CD4-positive, alpha-beta T cell (primary cell): ENCODE measurements at regions not wholly inside any gene's neighbourhood (a gene's known extent, or its start where the extent isn't known, plus 50 kb on each side); places are given as distances from the start of the nearest gene placed in this dataset.

Experiments
- ATAC-seq: fragments of 200-7000 bp; cut with Tn5 transposase; one replicate; pipeline ENCODE4 v1.10.0; 2022; ENCODE audit warnings: mild to moderate bottlenecking; ENCODE audit not compliant: poor library complexity
- CTCF ChIA-PET: fragments of 350-600 bp; sonication (Branson Sonifier 250); formaldehyde crosslinking; loops from one replicate; lab custom pipeline; 2021; ENCODE audit warnings: antibody characterized with exemption, inconsistent platforms; lab: Charles Lee
- POLR2A ChIA-PET: fragments of 350-600 bp; sonication (Branson Sonifier 250); formaldehyde crosslinking; loops from one replicate; lab custom pipeline; 2021; ENCODE audit warnings: antibody characterized with exemption, inconsistent platforms; lab: Charles Lee
- DNase-seq, 14 experiments: peaks; one replicate each; pipeline ENCODE4 v3.0.0-alpha.2; 2013 to 2020; ENCODE audit warnings: mixed read lengths in 2 of 14
- H3K27ac ChIP-seq, 2 donors: one replicate each; pipeline versions ENCODE4 v1.5.1 to v1.7.0; 2013; ENCODE audit warnings: low read length in 2 of 2, low read depth in 1 of 2, mild to moderate bottlenecking in 1 of 2
- H3K27me3 ChIP-seq, 2 experiments: 1 replicate in 1 of 2; 2 replicates in 1 of 2; pipeline versions ENCODE4 v1.6.1 to v1.7.0; 2013; ENCODE audit warnings: low read length in 2 of 2, control low read depth in 1 of 2, mild to moderate bottlenecking in 1 of 2, moderate library complexity in 1 of 2; ENCODE audit not compliant: insufficient read depth in 2 of 2, control insufficient read depth in 1 of 2
- H3K36me3 ChIP-seq: one replicate; pipeline ENCODE4 v1.6.1; 2013; ENCODE audit warnings: low read length, control low read depth; ENCODE audit not compliant: insufficient read depth
- H3K4me1 ChIP-seq: one replicate; pipeline ENCODE4 v1.6.1; 2013; ENCODE audit warnings: low read length, control low read depth; ENCODE audit not compliant: insufficient read depth
- H3K4me3 ChIP-seq: one replicate; pipeline ENCODE4 v1.5.1; 2013; ENCODE audit warnings: mild to moderate bottlenecking, low read length, moderate library complexity
- H3K9me3 ChIP-seq, 2 experiments: 1 replicate in 1 of 2; 2 replicates in 1 of 2; pipeline versions ENCODE4 v1.6.1 to v1.7.0; 2013; ENCODE audit warnings: low read length in 2 of 2, mild to moderate bottlenecking in 2 of 2, control low read depth in 1 of 2, moderate library complexity in 1 of 2; ENCODE audit not compliant: control insufficient read depth in 1 of 2, insufficient read depth in 1 of 2
- H3K27ac Mint-ChIP-seq: one replicate; pipeline ENCODE4 v1.8.0; 2020; ENCODE audit warnings: mixed read lengths
- H3K27me3 Mint-ChIP-seq: one replicate; pipeline ENCODE4 v1.8.0; 2021; ENCODE audit warnings: mixed read lengths
- H3K36me3 Mint-ChIP-seq: one replicate; pipeline ENCODE4 v1.8.0; 2021; ENCODE audit warnings: low read depth, mixed read lengths
- H3K4me1 Mint-ChIP-seq: one replicate; pipeline ENCODE4 v1.8.0; 2021; ENCODE audit warnings: low read depth, mixed read lengths
- H3K4me3 Mint-ChIP-seq: one replicate; pipeline ENCODE4 v1.8.0; 2020; ENCODE audit warnings: mild to moderate bottlenecking, mixed read lengths
- H3K9me3 Mint-ChIP-seq: one replicate; pipeline ENCODE4 v1.8.0; 2020; ENCODE audit warnings: mixed read lengths
- CTCF ChIP-seq: fragments of 200-600 bp; IDR thresholded peaks from one replicate; pipeline ENCODE4 v1.8.0; 2022; ENCODE audit warnings: antibody characterized with exemption, mild to moderate bottlenecking
- intact Hi-C, 2 experiments: fragments of 100-400 bp; cut with DNase I in 1 of 2; cut with micrococcal nuclease in 1 of 2; formaldehyde crosslinking; loops; one replicate each; pipeline versions ENCODE4 v1.15.1 to v1.9.0; 2023 to 2025; cut with DNase I, micrococcal nuclease

DNA sequence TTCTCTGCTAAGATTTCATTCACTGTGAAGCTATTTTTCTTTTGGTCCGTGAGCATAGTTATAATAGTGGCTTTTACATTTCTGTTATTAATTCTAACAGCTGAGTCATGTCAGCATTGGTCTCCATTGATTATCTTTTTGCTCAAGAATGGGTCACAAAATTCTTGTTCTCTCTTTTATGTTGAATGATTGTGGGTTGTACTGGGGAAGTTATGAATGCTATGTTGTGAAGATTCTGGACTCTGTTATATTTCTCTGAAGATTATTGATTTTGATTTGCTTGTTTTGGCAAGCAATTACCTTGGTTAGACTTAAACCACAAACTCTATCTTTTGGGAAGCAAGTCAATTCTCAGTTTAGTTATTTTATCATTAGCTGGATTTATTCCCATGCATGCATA is 98.8 kb downstream of the IRX5 start:
- no peak for ATAC-seq
- peaks cover 9% of the 10 kb centered on the region for H3K9me3 Mint-ChIP-seq
- H3K27ac ChIP-seq = no peak overlapping the region
- intact Hi-C loops = loop anchor here in 1 of 2 experiments (10.0 kb wide), 1 partner anchor 1475 kb away; no protein-coding TSS in a partner anchor
- H3K27me3 Mint-ChIP-seq = peaks cover 23% of the 10 kb centered on the region
- no peak for TF ChIP-seq CTCF
- H3K4me3 ChIP-seq = no peak overlapping the region
- no peak for DNase-seq
- no peaks in the 10 kb centered on the region for H3K4me1 ChIP-seq
- H3K27me3 ChIP-seq = peaks cover 0 to 5% of the 10 kb centered on the region in 2 experiments
- no peaks in the 10 kb centered on the region for H3K36me3 Mint-ChIP-seq
- ChIA-PET CTCF (no interaction called here), POLR2A (no interaction called here)
- peaks cover 7% of the 10 kb centered on the region in 2 experiments for H3K9me3 ChIP-seq
- H3K4me3 Mint-ChIP-seq = no peak overlapping the region
- no peak overlapping the region for H3K27ac Mint-ChIP-seq
- no peaks in the 10 kb centered on the region for H3K36me3 ChIP-seq
- no peaks in the 10 kb centered on the region for H3K4me1 Mint-ChIP-seq

DNA sequence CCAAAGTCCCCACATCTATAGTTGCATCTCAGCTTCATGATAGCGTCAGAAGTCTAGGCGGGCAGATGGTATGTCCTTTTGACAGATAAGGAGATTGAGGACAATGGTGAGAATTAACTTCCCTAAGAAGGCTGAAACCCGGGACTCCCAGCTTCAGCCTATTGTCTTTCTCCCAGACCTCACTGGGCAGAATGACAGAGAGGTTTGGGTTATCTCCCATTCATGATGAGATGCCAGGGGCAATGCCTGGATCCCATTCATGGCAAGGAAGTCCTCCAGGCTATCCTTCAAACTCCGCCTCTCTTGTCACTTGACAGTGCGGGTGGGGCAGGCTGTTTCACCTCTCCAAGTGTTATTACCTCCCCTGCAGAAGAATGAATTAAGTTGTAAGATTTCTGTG is 100.3 kb downstream of the IRX5 start:
- H3K4me3 Mint-ChIP-seq = no peak overlapping the region
- no peak overlapping the region for H3K27ac ChIP-seq
- intact Hi-C loops = no loop called here
- H3K36me3 Mint-ChIP-seq = no peaks in the 10 kb centered on the region
- H3K27me3 ChIP-seq = peaks cover 0 to 5% of the 10 kb centered on the region in 2 experiments
- no peaks in the 10 kb centered on the region for H3K4me1 Mint-ChIP-seq
- H3K36me3 ChIP-seq = no peaks in the 10 kb centered on the region
- CTCF ChIA-PET = no interaction called here
- DNase-seq (no peak), ATAC-seq (no peak)
- peaks cover 18% of the 10 kb centered on the region for H3K27me3 Mint-ChIP-seq
- no peak for TF ChIP-seq CTCF
- POLR2A ChIA-PET = no interaction called here
- H3K9me3 Mint-ChIP-seq = peaks cover 9% of the 10 kb centered on the region
- peaks cover 7% of the 10 kb centered on the region in 2 experiments for H3K9me3 ChIP-seq
- H3K4me1 ChIP-seq = no peaks in the 10 kb centered on the region
- H3K4me3 ChIP-seq = no peak overlapping the region
- H3K27ac Mint-ChIP-seq = no peak overlapping the region

DNA sequence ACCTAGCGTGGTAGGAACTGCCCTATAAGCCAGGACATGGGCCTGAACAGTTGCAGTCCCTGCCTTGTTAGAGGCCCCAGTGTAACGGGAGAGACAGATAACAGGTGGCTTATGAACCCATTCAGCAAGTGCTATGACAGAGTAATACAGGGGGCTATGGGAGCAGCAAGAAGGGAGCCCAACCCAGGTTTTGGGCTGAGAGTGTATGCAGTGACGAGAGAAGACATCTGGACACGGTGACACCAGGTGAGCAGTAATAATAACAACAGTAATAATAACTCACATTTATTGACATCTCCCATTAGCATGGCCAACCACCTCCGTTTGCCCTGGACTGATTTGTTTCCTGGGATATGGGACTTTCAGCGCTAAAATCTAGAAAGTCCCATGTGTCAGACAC is 100.8 kb downstream of the IRX5 start:
- H3K4me3 ChIP-seq = no peak overlapping the region
- Mint-ChIP-seq H3K36me3 (no peaks in the 10 kb centered on the region), H3K4me3 (no peak overlapping the region), H3K27me3 (peaks cover 13% of the 10 kb centered on the region), H3K9me3 (peaks cover 9% of the 10 kb centered on the region), H3K4me1 (no peaks in the 10 kb centered on the region), H3K27ac (no peak overlapping the region)
- CTCF ChIA-PET = no interaction called here
- POLR2A ChIA-PET = no interaction called here
- TF ChIP-seq CTCF = no peak
- H3K4me1 ChIP-seq = no peaks in the 10 kb centered on the region
- no peak overlapping the region for H3K27ac ChIP-seq
- DNase-seq (no peak), ATAC-seq (no peak)
- intact Hi-C loops = no loop called here
- H3K9me3 ChIP-seq = peaks cover 7% of the 10 kb centered on the region in 2 experiments
- no peaks in the 10 kb centered on the region for H3K36me3 ChIP-seq
- peaks cover 0 to 5% of the 10 kb centered on the region in 2 experiments for H3K27me3 ChIP-seq
